SK-N-SH (cell line): ENCODE measurements at regions not wholly inside any gene's neighbourhood (a gene's known extent, or its start where the extent isn't known, plus 50 kb on each side); places are given as distances from the start of the nearest gene placed in this dataset.

Experiments
- CTCF ChIA-PET: fragments of 300-600, 350-600 bp; formaldehyde crosslinking; extraction: SDS; loops from one replicate; lab custom pipeline; 2021; lab: Yijun Ruan, JAX
- POLR2A ChIA-PET: fragments of 350-600 bp; sonication (Branson Sonifier 250); formaldehyde crosslinking; extraction: SDS; loops from one replicate; lab custom pipeline; 2020; ENCODE audit warnings: antibody characterized with exemption, inconsistent platforms; lab: Yijun Ruan, JAX
- DNase-seq: peaks from one replicate; pipeline ENCODE4 v3.0.0; 2012
- H2AFZ ChIP-seq: fragments of 200-600 bp; sonication (generic); 2 replicates; pipeline ENCODE4 v1.8.1; 2016; ENCODE audit warnings: antibody characterized with exemption, mild to moderate bottlenecking, low read depth
- H3F3A ChIP-seq: fragments of 200-600 bp; sonication (generic); replicated peaks from 2 replicates; pipeline ENCODE3; 2016; ENCODE audit warnings: antibody characterized with exemption, mild to moderate bottlenecking; ENCODE audit not compliant: insufficient read depth
- H3K27ac ChIP-seq, 2 experiments: fragments of 200-500 bp in 1 of 2; fragments of 200-600 bp in 1 of 2; sonication (Bioruptor generic) in 1 of 2; sonication (generic), shearing (Covaris generic) in 1 of 2; 2 replicates each; pipeline versions ENCODE4 v1.5.1 to v1.6.1; 2014 to 2016; ENCODE audit warnings: low read depth in 2 of 2, inconsistent platforms in 1 of 2, low read length in 1 of 2, mild to moderate bottlenecking in 1 of 2, mixed read lengths in 1 of 2
- H3K27me3 ChIP-seq: fragments of 200-600 bp; sonication (generic), shearing (Covaris generic); 2 replicates; pipeline ENCODE4 v1.6.1; 2016; ENCODE audit warnings: mixed run types; ENCODE audit not compliant: insufficient read depth
- H3K36me3 ChIP-seq, 2 experiments: fragments of 200-500 bp in 1 of 2; fragments of 200-600 bp in 1 of 2; sonication (Bioruptor generic) in 1 of 2; sonication (generic) in 1 of 2; replicated peaks in 1 of 2; 2 replicates each; pipeline versions ENCODE3 to v1.5.1; 2014 to 2016; ENCODE audit warnings: low read length in 1 of 2, mild to moderate bottlenecking in 1 of 2; ENCODE audit not compliant: insufficient read depth in 2 of 2, control insufficient read depth in 1 of 2
- H3K4me1 ChIP-seq, 2 experiments: fragments of 200-500 bp in 1 of 2; fragments of 200-600 bp in 1 of 2; sonication (Bioruptor generic) in 1 of 2; sonication (generic), shearing (Covaris generic) in 1 of 2; 2 replicates each; pipeline versions ENCODE4 v1.5.1 to v1.6.1; 2014 to 2016; ENCODE audit warnings: low read depth in 1 of 2, low read length in 1 of 2, mixed run types in 1 of 2; ENCODE audit not compliant: insufficient read depth in 2 of 2, control insufficient read depth in 1 of 2
- H3K4me2 ChIP-seq: fragments of 200-600 bp; sonication (generic), shearing (Covaris generic); 2 replicates; pipeline ENCODE4 v1.6.1; 2017; ENCODE audit warnings: mixed run types
- H3K4me3 ChIP-seq, 2 experiments: fragments of 200-500 bp in 1 of 2; fragments of 200-600 bp in 1 of 2; sonication (Bioruptor generic) in 1 of 2; sonication (generic), shearing (Covaris generic) in 1 of 2; 2 replicates each; pipeline versions ENCODE4 v1.5.1 to v1.8.1; 2014 to 2016; ENCODE audit warnings: low read depth in 2 of 2, inconsistent platforms in 1 of 2, low read length in 1 of 2, mild to moderate bottlenecking in 1 of 2, mixed read lengths in 1 of 2, moderate library complexity in 1 of 2
- H3K79me2 ChIP-seq: fragments of 200-600 bp; sonication (generic); 2 replicates; pipeline ENCODE4 v1.8.1; 2017; ENCODE audit warnings: mild to moderate bottlenecking; ENCODE audit not compliant: insufficient read depth
- H3K9ac ChIP-seq: fragments of 200-600 bp; sonication (generic); 2 replicates; pipeline ENCODE4 v1.6.1; 2017; ENCODE audit warnings: mixed run types
- H3K9me2 ChIP-seq: fragments of 200-600 bp; sonication (generic); 2 replicates; pipeline ENCODE4 v1.6.1; 2017; ENCODE audit warnings: mixed run types
- H3K9me3 ChIP-seq: fragments of 200-600 bp; sonication (generic); 2 replicates; pipeline ENCODE4 v1.6.1; 2017; ENCODE audit warnings: mixed run types, mild to moderate bottlenecking, moderate library complexity
- H4K20me1 ChIP-seq: fragments of 200-600 bp; sonication (generic); 2 replicates; pipeline ENCODE4 v1.6.1; 2017; ENCODE audit warnings: mild to moderate bottlenecking, mixed run types; ENCODE audit not compliant: insufficient read depth
- CTCF ChIP-seq: fragments of 200-600 bp; sonication (generic); IDR thresholded peaks from 2 replicates; pipeline ENCODE4 v1.6.1; 2017; ENCODE audit warnings: antibody characterized with exemption, mild to moderate bottlenecking, moderate library complexity
- ELF1 ChIP-seq: IDR thresholded peaks from 2 replicates; pipeline ENCODE4 v1.4.0; 2012
- EP300 ChIP-seq, 2 experiments: IDR thresholded peaks; 2 replicates each; pipeline versions ENCODE4 v1.4.0 to v1.6.1; 2012; ENCODE audit warnings: borderline replicate concordance in 1 of 2, low read depth in 1 of 2, low read length in 1 of 2
- FOXJ3 ChIP-seq: sonication (generic); formaldehyde crosslinking; IDR thresholded peaks from 2 replicates; pipeline ENCODE4 v1.5.1; 2020; ENCODE audit warnings: mild to moderate bottlenecking, missing genetic modification reagents
- FOXM1 ChIP-seq: IDR thresholded peaks from 2 replicates; pipeline ENCODE4 v1.4.0; 2012; ENCODE audit warnings: low read depth, mild to moderate bottlenecking
- GABPA ChIP-seq: IDR thresholded peaks from 2 replicates; pipeline ENCODE4 v1.4.0; 2012; ENCODE audit warnings: low read depth, mild to moderate bottlenecking
- GATA2 ChIP-seq: sonication (generic); formaldehyde crosslinking; IDR thresholded peaks from 2 replicates; pipeline ENCODE4 v1.5.0; 2020; ENCODE audit warnings: mild to moderate bottlenecking, missing genetic modification reagents
- JUND ChIP-seq: IDR thresholded peaks from 2 replicates; pipeline ENCODE4 v1.4.0; 2012
- NRF1 ChIP-seq: IDR thresholded peaks from 2 replicates; pipeline ENCODE4 v1.6.1; 2012; ENCODE audit warnings: low read depth, mild to moderate bottlenecking, low read length
- POLR2AphosphoS5 ChIP-seq: IDR thresholded peaks from 2 replicates; pipeline ENCODE4 v1.6.1; 2012; ENCODE audit warnings: low read depth, low read length
- RAD21 ChIP-seq: IDR thresholded peaks from 2 replicates; pipeline ENCODE4 v1.6.1; 2012; ENCODE audit warnings: mild to moderate bottlenecking, low read length
- RFX5 ChIP-seq: IDR thresholded peaks from 2 replicates; pipeline ENCODE4 v1.6.1; 2012; ENCODE audit warnings: mild to moderate bottlenecking, improper control_type of control experiment, low read length
- SMC3 ChIP-seq: IDR thresholded peaks from 2 replicates; pipeline ENCODE4 v1.6.1; 2012; ENCODE audit warnings: low read depth, low read length, improper control_type of control experiment
- TCF12 ChIP-seq: IDR thresholded peaks from 2 replicates; pipeline ENCODE4 v1.4.0; 2012
- TEAD4 ChIP-seq: IDR thresholded peaks from 2 replicates; pipeline ENCODE4 v1.4.0; 2012; ENCODE audit warnings: mild to moderate bottlenecking, borderline replicate concordance; ENCODE audit not compliant: insufficient read depth
- USF1 ChIP-seq: IDR thresholded peaks from 2 replicates; pipeline ENCODE4 v1.4.0; 2012; ENCODE audit warnings: low read depth, borderline replicate concordance
- WGBS: methylation state at CpG from one replicate; pipeline ENCODE4 v1.1.6; 2017; ENCODE audit warnings: low lambda C conversion rate; 5-methylcytosine and 5-hydroxymethylcytosine counted together
- TF ChIP-seq, protein P1 (sequence below): fragments of 150-350 bp; IDR thresholded peaks from 2 replicates; pipeline ENCODE4 v1.6.1; 2016; ENCODE audit warnings: mild to moderate bottlenecking, low read depth, low read length

- H3K9me3 ChIP-seq, result no peaks in the 10 kb centered on the region
- no peak overlapping the region for H3K4me2 ChIP-seq
- H3K27me3 ChIP-seq, result no peaks in the 10 kb centered on the region
- TF ChIP-seq NRF1, result no peak
- no peaks in the 10 kb centered on the region for H4K20me1 ChIP-seq
- 46% methylated on average over 3 of the region's 3 CpGs for WGBS
- H3F3A ChIP-seq, result no peaks in the 10 kb centered on the region
- peak overlapping the region in 1 of 2 experiments; percentile 39; a peak in 1 of 4 replicates for H3K27ac ChIP-seq
- H3K4me3 ChIP-seq, result no peak overlapping the region; a peak in 1 of 4 replicates
- no peaks in the 10 kb centered on the region for H3K9me2 ChIP-seq
- no peak overlapping the region for H3K9ac ChIP-seq
- H3K36me3 ChIP-seq, result no peaks in the 10 kb centered on the region
- ChIA-PET CTCF (interaction anchor here (1.1 kb wide), 1 partner anchor 45 kb away, joined by 3 read pairs; no protein-coding TSS in a partner anchor), POLR2A (no interaction called here)
- H3K4me1 ChIP-seq, result no peaks in the 10 kb centered on the region; a peak in 1 of 4 replicates
- peak; percentile 41 for DNase-seq
- no peaks in the 10 kb centered on the region for H3K79me2 ChIP-seq
- H2AFZ ChIP-seq, result no peak overlapping the region
Measured at GRCh38 chr21:16047904-16048303, 318.1 kb downstream of the USP25 start.

GRCh38 chr21:16055014-16055413, 325.2 kb downstream of the USP25 start:
- H3K9me3 ChIP-seq, result no peaks in the 10 kb centered on the region
- no peaks in the 10 kb centered on the region for H3K27me3 ChIP-seq
- H3K4me3 ChIP-seq, result no peak overlapping the region
- no peaks in the 10 kb centered on the region for H3K79me2 ChIP-seq
- H3F3A ChIP-seq, result no peaks in the 10 kb centered on the region
- DNase-seq, result no peak
- H3K9me2 ChIP-seq, result no peaks in the 10 kb centered on the region
- TF ChIP-seq JUND, result no peak
- no peak for TF ChIP-seq SMC3
- no peak for TF ChIP-seq TEAD4
- TF ChIP-seq CTCF, result no peak
- no peak for TF ChIP-seq GATA2
- no peak for TF ChIP-seq POLR2AphosphoS5
- no peak for TF ChIP-seq USF1
- TF ChIP-seq NRF1, result no peak
- TF ChIP-seq, protein P1, sequence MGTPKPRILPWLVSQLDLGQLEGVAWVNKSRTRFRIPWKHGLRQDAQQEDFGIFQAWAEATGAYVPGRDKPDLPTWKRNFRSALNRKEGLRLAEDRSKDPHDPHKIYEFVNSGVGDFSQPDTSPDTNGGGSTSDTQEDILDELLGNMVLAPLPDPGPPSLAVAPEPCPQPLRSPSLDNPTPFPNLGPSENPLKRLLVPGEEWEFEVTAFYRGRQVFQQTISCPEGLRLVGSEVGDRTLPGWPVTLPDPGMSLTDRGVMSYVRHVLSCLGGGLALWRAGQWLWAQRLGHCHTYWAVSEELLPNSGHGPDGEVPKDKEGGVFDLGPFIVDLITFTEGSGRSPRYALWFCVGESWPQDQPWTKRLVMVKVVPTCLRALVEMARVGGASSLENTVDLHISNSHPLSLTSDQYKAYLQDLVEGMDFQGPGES, result no peak
- TF ChIP-seq FOXM1, result no peak
- no peak for TF ChIP-seq GABPA
- no peak for TF ChIP-seq EP300 (IDR thresholded peaks at IDR 0.05; ENCODE audit: borderline replicate concordance in 1 of 2, low read depth in 1 of 2, low read length in 1 of 2)
- TF ChIP-seq RAD21, result no peak
- TF ChIP-seq FOXJ3 (CRISPR knock-in tag), result no peak
- no peak for TF ChIP-seq RFX5
- no peak for TF ChIP-seq TCF12
- TF ChIP-seq ELF1, result no peak
- TF ChIP-seq, all 33 proteins: peak for 0
- Histone ChIP-seq H4K20me1 (no peaks in the 10 kb centered on the region), H2AFZ (no peak overlapping the region), H3K4me1 (no peaks in the 10 kb centered on the region), H3K36me3 (no peaks in the 10 kb centered on the region), H3K9ac (no peak overlapping the region), H3K4me2 (no peak overlapping the region), H3K27ac (no peak overlapping the region)
- ChIA-PET POLR2A (no interaction called here), CTCF (no interaction called here)
- 40% methylated on average over 1 of the region's 1 CpG for WGBS
